ENCODE measurements at regions not wholly inside any gene's neighbourhood (a gene's known extent, or its start where the extent isn't known, plus 50 kb on each side); places are given as distances from the start of the nearest gene placed in this dataset.
"Not testable (repeated sequence)": the region's sequence is repeated elsewhere in the genome, so short reads cannot be mapped to it uniquely, and the experiment has no call there.

DNA sequence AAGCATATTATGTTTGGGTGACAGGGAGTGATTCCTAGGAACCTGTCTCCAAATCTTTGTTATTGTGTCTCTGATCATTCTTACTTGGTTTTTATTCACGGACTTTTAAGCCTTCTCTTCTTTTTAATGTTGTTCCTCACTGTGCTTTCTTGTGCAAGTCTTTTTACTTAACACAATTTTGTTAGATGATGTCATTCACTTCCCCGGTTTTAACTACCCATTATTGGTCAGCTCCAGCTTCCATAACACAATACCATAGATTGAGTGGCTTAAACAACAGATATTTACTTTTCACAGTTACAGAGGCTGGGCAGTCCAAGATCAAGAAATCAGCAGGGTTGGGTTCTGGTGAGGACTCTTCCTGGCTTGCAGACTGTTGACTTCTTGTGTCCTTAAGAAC, 436.3 kb upstream of the CBLB start:
- Histone ChIP-seq H3K79me2 (no peaks in the 10 kb centered on the region), H3K27ac (no peak overlapping the region), H3K27me3 (no peaks in the 10 kb centered on the region), H3K4me2 (no peak overlapping the region), H2AFZ (no peak overlapping the region), H3K4me1 (ENCODE audit: insufficient read depth) (no peaks in the 10 kb centered on the region), H4K20me1 (ENCODE audit: insufficient read depth, poor library complexity, severe bottlenecking) (no peaks in the 10 kb centered on the region), H3K36me3 (replicated peaks; ENCODE audit: insufficient read depth, low read depth) (no peaks in the 10 kb centered on the region), H3K4me3 (no peak overlapping the region), H3K9me2 (replicated peaks; ENCODE audit: insufficient read depth) (no peaks in the 10 kb centered on the region), H3K9me3 (ENCODE audit: low read depth) (no peaks in the 10 kb centered on the region)
- TF ChIP-seq EZH2phosphoT487 (IDR thresholded peaks at IDR 0.05; ENCODE audit: low read depth, severe bottlenecking, unreplicated experiment) (no peak), EZH2 (IDR thresholded peaks at IDR 0.05; ENCODE audit: borderline replicate concordance) (no peak)
- TF ChIP-seq, protein P1, sequence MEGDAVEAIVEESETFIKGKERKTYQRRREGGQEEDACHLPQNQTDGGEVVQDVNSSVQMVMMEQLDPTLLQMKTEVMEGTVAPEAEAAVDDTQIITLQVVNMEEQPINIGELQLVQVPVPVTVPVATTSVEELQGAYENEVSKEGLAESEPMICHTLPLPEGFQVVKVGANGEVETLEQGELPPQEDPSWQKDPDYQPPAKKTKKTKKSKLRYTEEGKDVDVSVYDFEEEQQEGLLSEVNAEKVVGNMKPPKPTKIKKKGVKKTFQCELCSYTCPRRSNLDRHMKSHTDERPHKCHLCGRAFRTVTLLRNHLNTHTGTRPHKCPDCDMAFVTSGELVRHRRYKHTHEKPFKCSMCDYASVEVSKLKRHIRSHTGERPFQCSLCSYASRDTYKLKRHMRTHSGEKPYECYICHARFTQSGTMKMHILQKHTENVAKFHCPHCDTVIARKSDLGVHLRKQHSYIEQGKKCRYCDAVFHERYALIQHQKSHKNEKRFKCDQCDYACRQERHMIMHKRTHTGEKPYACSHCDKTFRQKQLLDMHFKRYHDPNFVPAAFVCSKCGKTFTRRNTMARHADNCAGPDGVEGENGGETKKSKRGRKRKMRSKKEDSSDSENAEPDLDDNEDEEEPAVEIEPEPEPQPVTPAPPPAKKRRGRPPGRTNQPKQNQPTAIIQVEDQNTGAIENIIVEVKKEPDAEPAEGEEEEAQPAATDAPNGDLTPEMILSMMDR (IDR thresholded peaks at IDR 0.05; ENCODE audit: poor library complexity): no peak
- no peak for DNase-seq (ENCODE audit: low spot score)
- WGBS (ENCODE audit: low lambda C conversion rate, missing lambda C conversion rate): 79% methylated on average over 2 of the region's 2 CpGs

DNA sequence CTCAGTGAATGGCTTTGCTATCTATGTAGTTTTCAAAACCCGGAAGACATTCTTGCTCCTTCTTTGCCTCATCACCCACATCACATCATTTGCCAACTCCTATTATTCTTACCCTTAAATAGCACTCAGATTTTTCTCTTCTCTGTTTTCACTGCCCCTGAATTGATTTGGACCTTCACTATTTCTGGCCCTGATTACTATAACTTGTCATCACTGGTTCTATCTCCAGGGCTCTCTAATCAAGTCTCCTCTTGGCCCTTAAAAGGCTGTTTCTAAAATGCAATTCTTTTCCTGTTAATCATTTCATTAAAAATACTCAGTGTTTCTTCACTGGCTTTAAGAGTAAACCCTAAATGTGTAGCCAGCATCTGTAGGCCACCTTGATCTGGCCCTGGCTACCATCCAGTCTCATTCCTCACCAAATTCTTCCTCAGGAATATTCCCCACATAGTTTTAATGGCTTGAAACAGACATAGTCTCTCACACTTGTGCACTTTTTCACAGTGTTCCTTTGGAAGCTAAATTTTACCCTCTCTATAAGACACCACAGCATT, 437.1 kb upstream of the CBLB start:
- Histone ChIP-seq H3K4me3 (no peak overlapping the region), H3K4me2 (no peak overlapping the region), H3K27ac (no peak overlapping the region), H3K79me2 (no peaks in the 10 kb centered on the region), H3K4me1 (ENCODE audit: insufficient read depth) (no peaks in the 10 kb centered on the region), H3K9me2 (replicated peaks; ENCODE audit: insufficient read depth) (no peaks in the 10 kb centered on the region), H4K20me1 (ENCODE audit: insufficient read depth, poor library complexity, severe bottlenecking) (no peaks in the 10 kb centered on the region), H3K27me3 (no peaks in the 10 kb centered on the region), H3K36me3 (replicated peaks; ENCODE audit: insufficient read depth, low read depth) (no peaks in the 10 kb centered on the region), H3K9me3 (ENCODE audit: low read depth) (no peaks in the 10 kb centered on the region), H2AFZ (no peak overlapping the region)
- 100% methylated on average over 1 of the region's 1 CpG for WGBS (ENCODE audit: low lambda C conversion rate, missing lambda C conversion rate)
- DNase-seq (ENCODE audit: low spot score): no peak
- TF ChIP-seq EZH2 (IDR thresholded peaks at IDR 0.05; ENCODE audit: borderline replicate concordance) (no peak), EZH2phosphoT487 (IDR thresholded peaks at IDR 0.05; ENCODE audit: low read depth, severe bottlenecking, unreplicated experiment) (no peak)
- TF ChIP-seq, protein P1 (IDR thresholded peaks at IDR 0.05; ENCODE audit: poor library complexity): no peak

DNA sequence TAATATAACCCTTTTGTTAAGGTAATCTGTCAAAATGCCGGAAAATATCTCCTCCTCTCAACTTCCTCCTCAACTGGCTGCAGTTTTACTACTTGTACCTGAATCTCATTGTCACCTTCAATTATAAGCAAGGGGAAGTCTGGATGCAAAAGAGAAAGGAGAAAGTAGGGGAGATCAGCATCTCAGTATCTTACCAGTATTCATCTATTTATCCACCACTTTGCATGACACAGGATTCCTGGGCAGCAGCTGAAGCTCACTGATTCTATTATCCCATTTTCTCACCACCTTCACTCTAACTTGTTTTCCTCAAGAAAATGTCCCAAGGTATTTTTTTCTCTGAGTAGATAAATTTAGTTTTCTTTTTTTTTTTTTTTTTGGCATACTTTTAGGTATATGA, 440.5 kb upstream of the CBLB start:
- no peaks in the 10 kb centered on the region for H4K20me1 ChIP-seq (ENCODE audit: insufficient read depth, poor library complexity, severe bottlenecking)
- H3K9me3 ChIP-seq (ENCODE audit: low read depth): no peaks in the 10 kb centered on the region
- H3K27me3 ChIP-seq: no peaks in the 10 kb centered on the region
- no peaks in the 10 kb centered on the region for H3K9me2 ChIP-seq (replicated peaks; ENCODE audit: insufficient read depth)
- DNase-seq (ENCODE audit: low spot score): no peak
- H3K79me2 ChIP-seq: no peaks in the 10 kb centered on the region
- H3K36me3 ChIP-seq (replicated peaks; ENCODE audit: insufficient read depth, low read depth): no peaks in the 10 kb centered on the region
- no peaks in the 10 kb centered on the region for H3K4me1 ChIP-seq (ENCODE audit: insufficient read depth)
- no peak overlapping the region for H3K4me2 ChIP-seq
- no peak overlapping the region for H2AFZ ChIP-seq
- WGBS (ENCODE audit: low lambda C conversion rate, missing lambda C conversion rate): 86% methylated on average over 1 of the region's 1 CpG
- no peak overlapping the region for H3K4me3 ChIP-seq
- no peak overlapping the region for H3K27ac ChIP-seq
- TF ChIP-seq, protein P1 (IDR thresholded peaks at IDR 0.05; ENCODE audit: poor library complexity): no peak
- TF ChIP-seq EZH2phosphoT487 (IDR thresholded peaks at IDR 0.05; ENCODE audit: low read depth, severe bottlenecking, unreplicated experiment) (no peak), EZH2 (IDR thresholded peaks at IDR 0.05; ENCODE audit: borderline replicate concordance) (no peak)

DNA sequence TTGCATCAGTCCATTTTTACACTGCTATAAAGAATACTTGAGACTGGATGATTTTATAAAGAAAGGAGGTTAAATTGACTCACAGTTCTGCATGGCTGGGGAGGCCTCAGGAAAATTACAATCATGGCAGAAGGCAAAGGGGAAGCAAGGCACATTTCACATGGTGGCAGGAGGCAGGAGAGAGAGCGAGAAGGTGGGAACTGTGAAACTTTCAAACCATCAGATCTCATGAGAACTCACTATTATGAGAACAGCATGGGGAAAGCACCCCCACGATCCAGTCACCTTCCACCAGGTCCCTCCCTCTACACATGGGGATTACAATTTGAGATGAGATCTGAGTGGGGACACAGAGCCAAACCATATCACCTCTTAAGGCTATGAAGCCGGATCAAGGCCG, 441.0 kb upstream of the CBLB start:
- not testable (repeated sequence) for H3K4me3 ChIP-seq; H3K4me2 ChIP-seq; H2AFZ ChIP-seq; H4K20me1 ChIP-seq (ENCODE audit: insufficient read depth, poor library complexity, severe bottlenecking); H3K9me2 ChIP-seq (replicated peaks; ENCODE audit: insufficient read depth); H3K4me1 ChIP-seq (ENCODE audit: insufficient read depth); H3K79me2 ChIP-seq; DNase-seq (ENCODE audit: low spot score); H3K27ac ChIP-seq; H3K36me3 ChIP-seq (replicated peaks; ENCODE audit: insufficient read depth, low read depth); H3K9me3 ChIP-seq (ENCODE audit: low read depth); H3K27me3 ChIP-seq
- WGBS (ENCODE audit: low lambda C conversion rate, missing lambda C conversion rate): 88% methylated on average over 4 of the region's 4 CpGs
